ENCODE measurements at regions not wholly inside any gene's neighbourhood (a gene's known extent, or its start where the extent isn't known, plus 50 kb on each side); places are given as distances from the start of the nearest gene placed in this dataset.

- CTCF ChIA-PET = no interaction called here
- ATAC-seq = no peak
- no peak for TF ChIP-seq CTCF (conservative IDR thresholded peaks at IDR 0.05; ENCODE audit: low read depth, low read length)
- TF ChIP-seq EZH2phosphoT487 (IDR thresholded peaks at IDR 0.05; ENCODE audit: borderline replicate concordance, low read length) = no peak
- no peak for TF ChIP-seq EZH2 (IDR thresholded peaks at IDR 0.05; ENCODE audit: low read length, unreplicated experiment)
These were observed 279.9 kb upstream of the TET2 start for GRCh38 chr4:104866809-104867208.

GRCh38 chr4:104868533-104868932 lies 278.1 kb upstream of the TET2 start:
- no TSS peak for BruUV-seq (replicated peaks)
- H3F3A ChIP-seq (ENCODE audit: low read length, unreplicated experiment) = no peaks in the 10 kb centered on the region
- no peaks in the 10 kb centered on the region for H3K4me1 ChIP-seq (ENCODE audit: insufficient read depth, low read length)
- no peak overlapping the region for H3K27ac ChIP-seq (ENCODE audit: low read length)
- POLR2A ChIA-PET (ENCODE audit: unreplicated experiment) = no interaction called here
- ATAC-seq (no peak), DNase-seq (no peak)
- no peaks in the 10 kb centered on the region for H4K20me1 ChIP-seq (ENCODE audit: low read length)
- no peaks in the 10 kb centered on the region for H3K36me3 ChIP-seq (ENCODE audit: low read depth, low read length)
- no peaks in the 10 kb centered on the region for H3K27me3 ChIP-seq (ENCODE audit: low read length)
- H2AFZ ChIP-seq (ENCODE audit: low read length) = no peak overlapping the region
- H3K4me2 ChIP-seq (ENCODE audit: low read length) = no peak overlapping the region
- no peaks in the 10 kb centered on the region for H3K79me2 ChIP-seq (ENCODE audit: low read length)
- no peak overlapping the region for H3K9ac ChIP-seq (ENCODE audit: low read length)
- TF ChIP-seq CTCF (conservative IDR thresholded peaks at IDR 0.05; ENCODE audit: low read depth, low read length) (no peak), EZH2 (IDR thresholded peaks at IDR 0.05; ENCODE audit: low read length, unreplicated experiment) (no peak), EZH2phosphoT487 (IDR thresholded peaks at IDR 0.05; ENCODE audit: borderline replicate concordance, low read length) (no peak)
- no peak overlapping the region for H3K4me3 ChIP-seq (ENCODE audit: low read length)
- H3K9me3 ChIP-seq (ENCODE audit: low read length) = no peaks in the 10 kb centered on the region
- no peaks in the 10 kb centered on the region for H3K9me2 ChIP-seq (replicated peaks; ENCODE audit: low read length)
- CTCF ChIA-PET = no interaction called here
- intact Hi-C loops (cut with micrococcal nuclease) = no loop called here

More at GRCh38 chr4:104866809-104867208, 279.9 kb upstream of the TET2 start:
- POLR2A ChIA-PET (ENCODE audit: unreplicated experiment) = interaction anchor here (0.7 kb wide), 1 partner anchor 138 kb away, joined by 3 read pairs; no protein-coding TSS in a partner anchor
- no peak overlapping the region for H3K27ac ChIP-seq (ENCODE audit: low read length)
- H3K27me3 ChIP-seq (ENCODE audit: low read length) = no peaks in the 10 kb centered on the region
- no TSS peak for BruUV-seq (replicated peaks)
- H2AFZ ChIP-seq (ENCODE audit: low read length) = no peak overlapping the region
- H3K9ac ChIP-seq (ENCODE audit: low read length) = no peak overlapping the region
- intact Hi-C loops (cut with micrococcal nuclease) = no loop called here
- H3K9me3 ChIP-seq (ENCODE audit: low read length) = no peaks in the 10 kb centered on the region
- no peaks in the 10 kb centered on the region for H3F3A ChIP-seq (ENCODE audit: low read length, unreplicated experiment)
- H3K4me3 ChIP-seq (ENCODE audit: low read length) = no peak overlapping the region
- no peaks in the 10 kb centered on the region for H3K4me1 ChIP-seq (ENCODE audit: insufficient read depth, low read length)
- DNase-seq = no peak
- no peak overlapping the region for H3K4me2 ChIP-seq (ENCODE audit: low read length)
- no peaks in the 10 kb centered on the region for H4K20me1 ChIP-seq (ENCODE audit: low read length)
- H3K36me3 ChIP-seq (ENCODE audit: low read depth, low read length) = no peaks in the 10 kb centered on the region
- H3K79me2 ChIP-seq (ENCODE audit: low read length) = no peaks in the 10 kb centered on the region
- no peaks in the 10 kb centered on the region for H3K9me2 ChIP-seq (replicated peaks; ENCODE audit: low read length)

GRCh38 chr4:104868958-104869357 lies 277.7 kb upstream of the TET2 start:
- Histone ChIP-seq H3K36me3 (ENCODE audit: low read depth, low read length) (no peaks in the 10 kb centered on the region), H3K9ac (ENCODE audit: low read length) (no peak overlapping the region), H3K4me1 (ENCODE audit: insufficient read depth, low read length) (no peaks in the 10 kb centered on the region), H3K27ac (ENCODE audit: low read length) (no peak overlapping the region), H3K9me2 (replicated peaks; ENCODE audit: low read length) (no peaks in the 10 kb centered on the region), H3K4me2 (ENCODE audit: low read length) (no peak overlapping the region), H2AFZ (ENCODE audit: low read length) (no peak overlapping the region), H3F3A (ENCODE audit: low read length, unreplicated experiment) (no peaks in the 10 kb centered on the region), H3K4me3 (ENCODE audit: low read length) (no peak overlapping the region), H3K79me2 (ENCODE audit: low read length) (no peaks in the 10 kb centered on the region), H3K27me3 (ENCODE audit: low read length) (no peaks in the 10 kb centered on the region), H3K9me3 (ENCODE audit: low read length) (no peaks in the 10 kb centered on the region), H4K20me1 (ENCODE audit: low read length) (no peaks in the 10 kb centered on the region)
- intact Hi-C loops (cut with micrococcal nuclease) = no loop called here
- ATAC-seq = no peak
- BruUV-seq (replicated peaks) = no TSS peak
- ChIA-PET POLR2A (ENCODE audit: unreplicated experiment) (no interaction called here), CTCF (no interaction called here)
- no peak for TF ChIP-seq CTCF (conservative IDR thresholded peaks at IDR 0.05; ENCODE audit: low read depth, low read length)
- TF ChIP-seq EZH2 (IDR thresholded peaks at IDR 0.05; ENCODE audit: low read length, unreplicated experiment) = no peak
- TF ChIP-seq EZH2phosphoT487 (IDR thresholded peaks at IDR 0.05; ENCODE audit: borderline replicate concordance, low read length) = no peak
- no peak for DNase-seq

All from PC-3 (cell line).